Gastrocnemius medialis (tissue), 4 donors: ENCODE measurements at regions not wholly inside any gene's neighbourhood (a gene's known extent, or its start where the extent isn't known, plus 50 kb on each side); places are given as distances from the start of the nearest gene placed in this dataset.

Experiments used
- POLR2A ChIP-seq, 2 donors: fragments of 450-650 bp; IDR thresholded peaks; one replicate each; pipeline ENCODE4 v1.6.1; 2017; ENCODE audit warnings: antibody characterized with exemption in 2 of 2, mild to moderate bottlenecking in 2 of 2, moderate library complexity in 2 of 2
- TF ChIP-seq, protein P1 (sequence below), 5 experiments: fragments of 450-650 bp in 3 of 5; fragments of 200-600 bp in 2 of 5; sonication (generic) in 2 of 5; IDR thresholded peaks in 4 of 5; conservative IDR thresholded peaks in 1 of 5; 1 replicate in 4 of 5; 2 replicates in 1 of 5; pipeline ENCODE4 v1.5.1; 2016 to 2019; ENCODE audit warnings: antibody characterized with exemption in 5 of 5, mild to moderate bottlenecking in 3 of 5, moderate library complexity in 3 of 5

DNA sequence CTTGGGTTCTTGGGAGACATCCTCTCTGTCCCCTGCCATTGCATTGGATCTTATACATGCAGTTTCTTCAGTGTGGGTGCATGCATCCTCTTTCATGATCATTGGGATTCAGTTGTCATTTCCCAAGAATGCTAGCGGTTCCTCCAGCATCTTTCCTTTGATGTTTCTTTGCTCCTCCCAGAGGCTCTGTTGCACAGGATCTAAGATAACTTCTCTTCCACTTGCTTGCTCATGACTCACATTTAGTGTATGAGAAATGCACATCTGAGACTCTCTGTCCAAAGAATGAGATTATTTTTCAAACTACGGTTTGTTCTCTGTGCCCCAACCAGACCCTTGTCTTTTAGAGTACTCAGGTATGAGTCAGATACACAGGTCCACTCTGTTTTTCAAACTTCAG is 197.1 kb downstream of the NDFIP2 start:
- TF ChIP-seq, protein P1, sequence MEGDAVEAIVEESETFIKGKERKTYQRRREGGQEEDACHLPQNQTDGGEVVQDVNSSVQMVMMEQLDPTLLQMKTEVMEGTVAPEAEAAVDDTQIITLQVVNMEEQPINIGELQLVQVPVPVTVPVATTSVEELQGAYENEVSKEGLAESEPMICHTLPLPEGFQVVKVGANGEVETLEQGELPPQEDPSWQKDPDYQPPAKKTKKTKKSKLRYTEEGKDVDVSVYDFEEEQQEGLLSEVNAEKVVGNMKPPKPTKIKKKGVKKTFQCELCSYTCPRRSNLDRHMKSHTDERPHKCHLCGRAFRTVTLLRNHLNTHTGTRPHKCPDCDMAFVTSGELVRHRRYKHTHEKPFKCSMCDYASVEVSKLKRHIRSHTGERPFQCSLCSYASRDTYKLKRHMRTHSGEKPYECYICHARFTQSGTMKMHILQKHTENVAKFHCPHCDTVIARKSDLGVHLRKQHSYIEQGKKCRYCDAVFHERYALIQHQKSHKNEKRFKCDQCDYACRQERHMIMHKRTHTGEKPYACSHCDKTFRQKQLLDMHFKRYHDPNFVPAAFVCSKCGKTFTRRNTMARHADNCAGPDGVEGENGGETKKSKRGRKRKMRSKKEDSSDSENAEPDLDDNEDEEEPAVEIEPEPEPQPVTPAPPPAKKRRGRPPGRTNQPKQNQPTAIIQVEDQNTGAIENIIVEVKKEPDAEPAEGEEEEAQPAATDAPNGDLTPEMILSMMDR (IDR thresholded peaks at IDR 0.05 in 4 of 5, conservative IDR thresholded peaks at IDR 0.05 in 1 of 5) = no peak
- no peak for TF ChIP-seq POLR2A (IDR thresholded peaks at IDR 0.05)
